Esophagus squamous epithelium (tissue), 5 donors: ENCODE measurements at regions not wholly inside any gene's neighbourhood (a gene's known extent, or its start where the extent isn't known, plus 50 kb on each side); places are given as distances from the start of the nearest gene placed in this dataset.
"Not testable (repeated sequence)": the region's sequence is repeated elsewhere in the genome, so short reads cannot be mapped to it uniquely, and the experiment has no call there.

Experiments used
- DNase-seq: peaks from one replicate; lab custom pipeline; 2025; lab: John Stamatoyannopoulos, UW
- H3K27ac ChIP-seq, 4 donors: fragments of 200-600 bp; sonication (generic); one replicate each; pipeline ENCODE4 v1.5.1; 2016 to 2019; ENCODE audit warnings: mild to moderate bottlenecking in 1 of 4
- H3K27me3 ChIP-seq, 4 donors: fragments of 200-600 bp; sonication (generic); 1 replicate in 3 of 4; 2 replicates in 1 of 4; pipeline versions ENCODE4 v1.5.1 to v1.6.0; 2017 to 2021; ENCODE audit warnings: antibody characterized with exemption in 1 of 4
- H3K36me3 ChIP-seq, 3 donors: fragments of 200-600 bp; sonication (generic); one replicate each; pipeline ENCODE4 v1.5.1; 2016 to 2019
- H3K4me1 ChIP-seq, 3 donors: fragments of 200-600 bp; sonication (generic); one replicate each; pipeline ENCODE4 v1.5.1; 2017 to 2019
- H3K4me3 ChIP-seq, 4 donors: fragments of 200-600 bp; sonication (generic); 1 replicate in 3 of 4; 2 replicates in 1 of 4; pipeline ENCODE4 v1.5.1; 2016 to 2019; ENCODE audit warnings: mild to moderate bottlenecking in 2 of 4, moderate library complexity in 1 of 4
- H3K9me3 ChIP-seq, 3 donors: fragments of 200-600 bp; sonication (generic); one replicate each; pipeline ENCODE4 v1.5.1; 2016 to 2019
- CTCF ChIP-seq, 6 experiments: fragments of 450-650 bp in 4 of 6; fragments of 200-600 bp in 2 of 6; sonication (generic) in 2 of 6; IDR thresholded peaks; one replicate each; pipeline ENCODE4 v1.5.1; 2016 to 2019; ENCODE audit warnings: antibody characterized with exemption in 6 of 6, mild to moderate bottlenecking in 4 of 6, moderate library complexity in 4 of 6
- POLR2A ChIP-seq, 4 donors: fragments of 450-650 bp; IDR thresholded peaks; one replicate each; pipeline ENCODE4 v1.6.1; 2017; ENCODE audit warnings: antibody characterized with exemption in 4 of 4, mild to moderate bottlenecking in 4 of 4, moderate library complexity in 3 of 4
- WGBS, 2 donors: methylation state at CpG; one replicate each; pipeline ENCODE4 v1.1.5; 2018; 5-methylcytosine and 5-hydroxymethylcytosine counted together
- intact Hi-C: fragments of 100-400 bp; cut with DNase I; formaldehyde crosslinking; loops from one replicate; pipeline ENCODE4 v1.15.0; 2022
- donor health status: DM: yes; HTN: yes; CAD: no.

DNA sequence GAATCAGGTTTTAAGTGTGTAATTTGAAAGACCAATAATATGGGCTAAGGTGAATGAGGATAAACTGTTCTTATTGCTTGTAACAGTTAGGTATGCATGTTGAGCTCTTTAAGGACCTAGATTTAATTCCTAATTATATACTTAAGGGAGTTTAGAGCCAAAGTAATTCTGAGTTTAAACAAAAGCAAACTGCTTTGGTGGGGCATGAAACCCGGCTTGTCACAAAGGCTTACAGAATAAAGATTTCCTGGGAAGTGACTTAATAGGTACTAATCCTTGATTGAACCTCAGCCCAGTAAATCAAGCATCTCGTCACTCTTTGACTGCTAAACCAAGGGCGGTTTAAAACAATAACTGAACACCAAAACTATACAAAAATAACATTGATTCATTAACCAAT lies 1324.2 kb downstream of the RPA4 start:
- TF ChIP-seq POLR2A (IDR thresholded peaks at IDR 0.05) = no peak
- no peak for TF ChIP-seq CTCF (IDR thresholded peaks at IDR 0.05)
- H3K4me1 ChIP-seq = no peaks in the 10 kb centered on the region
- H3K9me3 ChIP-seq = peaks cover 0 to 4% (median 0%) of the 10 kb centered on the region in 3 donors
- no peak for DNase-seq
- no peak overlapping the region for H3K4me3 ChIP-seq
- intact Hi-C loops = no loop called here
- H3K36me3 ChIP-seq = no peaks in the 10 kb centered on the region
- no peak overlapping the region for H3K27ac ChIP-seq
- WGBS, 2 donors = 33 to 61% methylated on average over 3 of the region's 3 CpGs
- H3K27me3 ChIP-seq = no peaks in the 10 kb centered on the region

DNA sequence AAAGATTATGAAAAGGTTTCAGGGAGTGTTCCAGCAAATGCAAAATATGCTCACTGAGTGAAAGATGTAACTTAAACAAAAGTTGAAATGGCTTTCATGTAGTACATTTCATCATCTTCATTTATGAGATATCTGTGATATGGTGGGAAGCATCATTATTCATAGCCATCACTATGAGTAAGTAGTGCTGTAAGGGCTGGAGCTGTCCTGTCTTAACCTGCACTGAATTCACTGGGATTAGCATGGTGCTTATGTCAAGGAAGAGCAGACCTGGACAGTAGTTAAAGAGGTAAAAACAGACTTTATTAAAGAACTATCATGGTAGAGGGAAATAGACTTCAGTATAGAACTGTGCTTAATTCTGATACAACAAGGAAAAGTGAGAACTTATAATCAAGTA lies 1347.3 kb downstream of the RPA4 start:
- H3K4me1 ChIP-seq = no peaks in the 10 kb centered on the region
- DNase-seq = no peak
- TF ChIP-seq POLR2A (IDR thresholded peaks at IDR 0.05) = no peak
- no peak for TF ChIP-seq CTCF (IDR thresholded peaks at IDR 0.05)
- no peak overlapping the region for H3K4me3 ChIP-seq
- H3K36me3 ChIP-seq = no peaks in the 10 kb centered on the region
- no peaks in the 10 kb centered on the region for H3K27me3 ChIP-seq
- no peak overlapping the region for H3K27ac ChIP-seq
- H3K9me3 ChIP-seq = peaks cover 0 to 6% (median 0%) of the 10 kb centered on the region in 3 donors
- intact Hi-C loops = no loop called here

DNA sequence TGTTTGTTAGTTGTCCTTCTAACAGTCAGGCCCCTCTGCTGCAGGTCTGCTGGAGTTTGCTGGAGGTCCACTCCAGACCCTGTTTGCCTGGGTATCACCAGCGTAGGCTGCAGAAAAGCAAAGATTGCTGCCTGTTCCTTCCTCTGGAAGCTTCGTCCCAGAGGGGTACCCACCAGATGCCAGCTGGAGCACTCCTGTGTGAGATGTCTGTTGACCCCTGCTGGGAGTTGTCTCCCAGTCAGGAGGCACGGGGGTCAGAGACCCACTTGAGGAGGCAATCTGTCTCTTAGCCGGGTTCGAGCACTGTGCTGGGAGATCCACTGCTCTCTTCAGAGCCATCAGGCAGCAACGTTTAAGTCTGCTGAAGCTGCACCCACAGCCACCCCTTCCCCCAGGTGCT lies 1356.4 kb downstream of the RPA4 start:
- 93% methylated on average over 2 of the region's 6 CpGs; no CpG with 5 or more reads in 1 of the 2 donors for WGBS, 2 donors
- not testable (repeated sequence) for H3K36me3 ChIP-seq

DNA sequence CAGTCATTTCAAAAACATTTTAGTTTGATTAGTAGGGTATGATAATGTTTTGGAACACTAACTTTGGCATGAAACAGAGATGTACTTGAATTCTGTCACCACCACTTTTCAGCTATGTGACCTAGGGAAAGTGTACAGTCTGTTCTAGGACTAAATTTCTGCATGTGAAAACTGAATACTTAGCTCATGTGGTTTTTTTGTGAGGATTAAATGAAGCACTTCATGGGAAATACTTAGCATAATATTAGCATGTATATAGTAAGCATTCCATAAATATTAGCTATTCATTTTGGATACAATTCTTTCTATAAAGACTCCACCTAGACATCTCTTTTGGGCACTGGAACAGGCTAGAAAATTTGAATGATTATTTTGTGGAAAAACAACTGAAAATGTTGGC lies 1379.4 kb downstream of the RPA4 start:
- intact Hi-C loops = no loop called here
- Histone ChIP-seq H3K9me3 (no peaks in the 10 kb centered on the region), H3K27me3 (no peaks in the 10 kb centered on the region), H3K36me3 (no peaks in the 10 kb centered on the region), H3K4me3 (no peak overlapping the region), H3K27ac (no peak overlapping the region), H3K4me1 (no peaks in the 10 kb centered on the region)
- TF ChIP-seq CTCF (IDR thresholded peaks at IDR 0.05) (no peak), POLR2A (IDR thresholded peaks at IDR 0.05) (no peak)
- DNase-seq = no peak

More for the DNA sequence above, 1356.4 kb downstream of the RPA4 start:
- H3K27me3 ChIP-seq, H3K9me3 ChIP-seq, H3K4me3 ChIP-seq, intact Hi-C loops, H3K4me1 ChIP-seq, H3K27ac ChIP-seq, DNase-seq: not testable (repeated sequence)

- intact Hi-C loops = no loop called here
- no peaks in the 10 kb centered on the region for H3K9me3 ChIP-seq
- H3K4me3 ChIP-seq = no peak overlapping the region
- no peak overlapping the region for H3K27ac ChIP-seq
- TF ChIP-seq POLR2A (IDR thresholded peaks at IDR 0.05) (no peak), CTCF (IDR thresholded peaks at IDR 0.05) (no peak)
- DNase-seq = no peak
- H3K36me3 ChIP-seq = no peaks in the 10 kb centered on the region
- no peaks in the 10 kb centered on the region for H3K4me1 ChIP-seq
- H3K27me3 ChIP-seq = no peaks in the 10 kb centered on the region
Observed at GRCh38 chrX:98289726-98290125, 1406.0 kb downstream of the RPA4 start.

DNA sequence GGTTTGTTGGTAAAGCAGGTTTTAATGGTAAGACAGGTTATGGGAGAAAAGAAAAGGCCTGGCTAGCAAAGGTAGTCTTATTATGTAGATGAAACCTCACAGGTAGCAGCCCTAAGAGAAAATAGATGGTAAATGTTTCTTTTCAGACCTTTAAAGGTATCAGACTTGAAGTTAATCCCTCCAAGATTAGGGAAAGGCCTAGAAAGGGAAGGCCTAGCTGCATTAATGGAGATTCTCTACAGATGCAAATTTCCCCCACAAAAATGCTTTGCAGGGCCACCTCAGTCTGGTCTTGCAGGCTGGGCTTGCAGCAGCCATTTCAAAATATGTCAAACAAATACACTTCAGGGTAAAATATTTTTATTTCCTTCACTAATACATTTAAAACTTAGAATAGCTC lies 1410.6 kb downstream of the RPA4 start:
- no peak for TF ChIP-seq POLR2A (IDR thresholded peaks at IDR 0.05)
- no peak for TF ChIP-seq CTCF (IDR thresholded peaks at IDR 0.05)
- intact Hi-C loops = no loop called here
- Histone ChIP-seq H3K27me3 (no peaks in the 10 kb centered on the region), H3K36me3 (no peaks in the 10 kb centered on the region), H3K4me3 (no peak overlapping the region), H3K27ac (no peak overlapping the region), H3K4me1 (no peaks in the 10 kb centered on the region), H3K9me3 (no peaks in the 10 kb centered on the region)
- DNase-seq = no peak
